Rectal smooth muscle tissue (tissue), 1 donor: ENCODE measurements at regions not wholly inside any gene's neighbourhood (a gene's known extent, or its start where the extent isn't known, plus 50 kb on each side); places are given as distances from the start of the nearest gene placed in this dataset.
"Not testable (repeated sequence)": the region's sequence is repeated elsewhere in the genome, so short reads cannot be mapped to it uniquely, and the experiment has no call there.

Experiments
- H3K27ac ChIP-seq: one replicate; pipeline ENCODE4 v1.7.0; 2013; ENCODE audit warnings: low read depth, low read length, inconsistent platforms
- H3K27me3 ChIP-seq: one replicate; pipeline ENCODE4 v1.7.0; 2013; ENCODE audit warnings: low read length; ENCODE audit not compliant: control insufficient read depth, insufficient read depth
- H3K36me3 ChIP-seq: one replicate; pipeline ENCODE4 v1.7.0; 2013; ENCODE audit warnings: low read length; ENCODE audit not compliant: control insufficient read depth, insufficient read depth
- H3K4me1 ChIP-seq: one replicate; pipeline ENCODE4 v1.7.0; 2013; ENCODE audit warnings: low read length; ENCODE audit not compliant: control insufficient read depth, insufficient read depth
- H3K4me3 ChIP-seq: one replicate; pipeline ENCODE4 v1.7.0; 2013; ENCODE audit warnings: low read length
- H3K9ac ChIP-seq: one replicate; pipeline ENCODE4 v1.7.0; 2013; ENCODE audit warnings: low read length

- H3K27ac ChIP-seq = no peak overlapping the region
- no peaks in the 10 kb centered on the region for H3K36me3 ChIP-seq
- no peaks in the 10 kb centered on the region for H3K4me1 ChIP-seq
- H3K27me3 ChIP-seq = no peaks in the 10 kb centered on the region
- H3K4me3 ChIP-seq = no peak overlapping the region
- no peak overlapping the region for H3K9ac ChIP-seq
Measured at GRCh38 chr7:401495-401894, 111.5 kb downstream of the FOXL3 start.

GRCh38 chr7:404812-405488 lies 114.7 kb downstream of the PDGFA start:
- H3K4me3 ChIP-seq = no peak overlapping the region
- no peak overlapping the region for H3K9ac ChIP-seq
- no peaks in the 10 kb centered on the region for H3K27me3 ChIP-seq
- no peak overlapping the region for H3K27ac ChIP-seq
- no peaks in the 10 kb centered on the region for H3K4me1 ChIP-seq
- no peaks in the 10 kb centered on the region for H3K36me3 ChIP-seq

- Histone ChIP-seq H3K36me3 (no peaks in the 10 kb centered on the region), H3K27me3 (no peaks in the 10 kb centered on the region)
Measured at GRCh38 chr7:405489-406211, 114.0 kb downstream of the PDGFA start.

GRCh38 chr7:407721-408539 lies 111.7 kb downstream of the PDGFA start:
- Histone ChIP-seq H3K9ac (no peak overlapping the region), H3K36me3 (no peaks in the 10 kb centered on the region), H3K4me1 (no peaks in the 10 kb centered on the region), H3K27me3 (no peaks in the 10 kb centered on the region), H3K4me3 (no peak overlapping the region), H3K27ac (no peak overlapping the region)

More at GRCh38 chr7:405489-406211, 114.0 kb downstream of the PDGFA start:
- Histone ChIP-seq H3K4me1 (no peaks in the 10 kb centered on the region), H3K4me3 (no peak overlapping the region), H3K27ac (no peak overlapping the region), H3K9ac (no peak overlapping the region)

DNA sequence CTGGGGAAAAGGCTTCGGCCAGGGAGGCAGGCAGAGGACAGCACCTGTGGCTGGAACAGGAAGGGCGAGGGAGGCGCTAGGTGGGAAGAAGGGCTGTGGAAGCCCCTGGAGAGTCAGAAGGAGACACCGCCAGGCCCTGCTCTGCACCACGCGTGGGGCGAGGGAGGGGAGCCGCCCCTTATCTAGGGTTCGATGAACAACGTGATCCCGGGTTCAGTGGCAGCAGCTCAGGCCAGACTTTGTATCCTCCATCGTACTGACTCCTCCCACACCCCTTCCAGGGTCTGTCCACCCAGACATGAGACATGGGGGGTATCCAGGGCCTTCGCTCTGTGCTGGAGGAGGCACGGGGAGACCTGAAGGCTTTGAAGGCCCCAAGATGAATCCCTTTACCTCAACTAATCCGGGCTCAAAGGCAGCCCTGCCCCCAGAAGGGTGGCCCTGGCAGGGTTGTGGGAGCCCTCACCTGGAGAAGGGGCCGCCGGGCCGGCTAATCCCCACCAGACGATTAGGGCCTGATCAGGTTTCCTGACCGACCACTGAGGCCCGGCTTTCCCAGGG lies 110.8 kb downstream of the PDGFA start:
- no peak overlapping the region for H3K27ac ChIP-seq
- H3K36me3 ChIP-seq = no peaks in the 10 kb centered on the region
- no peaks in the 10 kb centered on the region for H3K4me1 ChIP-seq
- H3K9ac ChIP-seq = no peak overlapping the region
- no peaks in the 10 kb centered on the region for H3K27me3 ChIP-seq
- no peak overlapping the region for H3K4me3 ChIP-seq

- no peaks in the 10 kb centered on the region for H3K36me3 ChIP-seq
- no peak overlapping the region for H3K27ac ChIP-seq
Measured at GRCh38 chr7:409339-410281, 110.0 kb downstream of the PDGFA start.

GRCh38 chr7:410395-410910 lies 109.2 kb downstream of the PDGFA start:
- Histone ChIP-seq H3K27me3 (no peaks in the 10 kb centered on the region), H3K4me3 (no peak overlapping the region), H3K36me3 (no peaks in the 10 kb centered on the region), H3K4me1 (no peaks in the 10 kb centered on the region), H3K9ac (no peak overlapping the region), H3K27ac (no peak overlapping the region)

More at GRCh38 chr7:409339-410281, 110.0 kb downstream of the PDGFA start:
- H3K9ac ChIP-seq = no peak overlapping the region
- H3K4me3 ChIP-seq = no peak overlapping the region
- no peaks in the 10 kb centered on the region for H3K4me1 ChIP-seq
- no peaks in the 10 kb centered on the region for H3K27me3 ChIP-seq

DNA sequence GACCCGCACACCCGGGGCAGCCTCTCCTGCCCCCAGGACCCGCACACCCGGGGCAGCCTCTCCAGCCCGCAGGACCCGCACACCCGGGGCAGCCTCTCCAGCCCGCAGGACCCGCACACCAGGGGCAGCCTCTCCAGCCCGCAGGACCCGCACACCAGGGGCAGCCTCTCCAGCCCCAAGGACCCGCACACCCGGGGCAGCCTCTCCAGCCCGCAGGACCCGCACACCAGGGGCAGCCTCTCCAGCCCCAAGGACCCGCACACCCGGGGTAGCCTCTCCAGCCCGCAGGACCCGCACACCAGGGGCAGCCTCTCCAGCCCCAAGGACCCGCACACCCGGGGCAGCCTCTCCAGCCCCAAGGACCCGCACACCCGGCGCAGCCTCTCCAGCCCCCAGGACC lies 108.5 kb downstream of the PDGFA start:
- not testable (repeated sequence) for H3K36me3 ChIP-seq, H3K4me1 ChIP-seq, H3K27ac ChIP-seq, H3K4me3 ChIP-seq, H3K9ac ChIP-seq, H3K27me3 ChIP-seq

DNA sequence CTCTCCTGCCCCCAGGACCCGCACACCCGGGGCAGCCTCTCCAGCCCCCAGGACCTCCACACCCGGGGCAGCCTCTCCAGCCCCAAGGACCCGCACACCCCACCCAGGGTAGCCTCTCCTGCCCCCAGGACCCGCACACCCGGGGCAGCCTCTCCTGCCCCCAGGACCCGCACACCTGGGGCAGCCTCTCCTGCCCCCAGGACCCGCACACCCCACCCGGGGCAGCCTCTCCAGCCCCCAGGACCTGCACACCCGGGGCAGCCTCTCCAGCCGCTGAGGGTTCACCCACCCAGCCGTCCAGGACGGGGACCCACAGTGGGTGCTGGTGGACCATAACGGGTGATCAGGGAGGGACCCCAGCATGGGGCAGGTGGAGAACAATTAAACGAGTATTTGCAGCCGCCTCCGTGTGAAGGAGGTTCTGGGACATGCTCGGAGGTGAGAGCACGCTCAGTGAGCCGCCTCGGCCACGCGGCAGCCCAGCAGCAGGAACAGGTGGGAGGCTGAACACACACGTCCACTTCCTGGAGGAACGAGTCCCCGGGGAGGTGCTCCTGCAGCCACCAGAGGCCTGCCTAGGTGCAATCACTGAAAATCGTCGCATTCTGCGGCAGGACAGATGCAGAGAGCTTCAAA lies 107.9 kb downstream of the PDGFA start:
- Histone ChIP-seq H3K9ac (no peak overlapping the region), H3K36me3 (no peaks in the 10 kb centered on the region), H3K4me3 (no peak overlapping the region), H3K27me3 (no peaks in the 10 kb centered on the region), H3K4me1 (no peaks in the 10 kb centered on the region), H3K27ac (no peak overlapping the region)

- no peaks in the 10 kb centered on the region for H3K27me3 ChIP-seq
- no peak overlapping the region for H3K4me3 ChIP-seq
- H3K27ac ChIP-seq = no peak overlapping the region
- no peaks in the 10 kb centered on the region for H3K36me3 ChIP-seq
- no peaks in the 10 kb centered on the region for H3K4me1 ChIP-seq
- no peak overlapping the region for H3K9ac ChIP-seq
Measured at GRCh38 chr7:412313-412710, 107.3 kb downstream of the PDGFA start.
